Left kidney (tissue), 1 donor: ENCODE measurements at regions not wholly inside any gene's neighbourhood (a gene's known extent, or its start where the extent isn't known, plus 50 kb on each side); places are given as distances from the start of the nearest gene placed in this dataset.
"Not testable (repeated sequence)": the region's sequence is repeated elsewhere in the genome, so short reads cannot be mapped to it uniquely, and the experiment has no call there.

Source experiments
- DNase-seq: peaks from one replicate; pipeline ENCODE4 v3.0.0-alpha.2; 2013

DNA sequence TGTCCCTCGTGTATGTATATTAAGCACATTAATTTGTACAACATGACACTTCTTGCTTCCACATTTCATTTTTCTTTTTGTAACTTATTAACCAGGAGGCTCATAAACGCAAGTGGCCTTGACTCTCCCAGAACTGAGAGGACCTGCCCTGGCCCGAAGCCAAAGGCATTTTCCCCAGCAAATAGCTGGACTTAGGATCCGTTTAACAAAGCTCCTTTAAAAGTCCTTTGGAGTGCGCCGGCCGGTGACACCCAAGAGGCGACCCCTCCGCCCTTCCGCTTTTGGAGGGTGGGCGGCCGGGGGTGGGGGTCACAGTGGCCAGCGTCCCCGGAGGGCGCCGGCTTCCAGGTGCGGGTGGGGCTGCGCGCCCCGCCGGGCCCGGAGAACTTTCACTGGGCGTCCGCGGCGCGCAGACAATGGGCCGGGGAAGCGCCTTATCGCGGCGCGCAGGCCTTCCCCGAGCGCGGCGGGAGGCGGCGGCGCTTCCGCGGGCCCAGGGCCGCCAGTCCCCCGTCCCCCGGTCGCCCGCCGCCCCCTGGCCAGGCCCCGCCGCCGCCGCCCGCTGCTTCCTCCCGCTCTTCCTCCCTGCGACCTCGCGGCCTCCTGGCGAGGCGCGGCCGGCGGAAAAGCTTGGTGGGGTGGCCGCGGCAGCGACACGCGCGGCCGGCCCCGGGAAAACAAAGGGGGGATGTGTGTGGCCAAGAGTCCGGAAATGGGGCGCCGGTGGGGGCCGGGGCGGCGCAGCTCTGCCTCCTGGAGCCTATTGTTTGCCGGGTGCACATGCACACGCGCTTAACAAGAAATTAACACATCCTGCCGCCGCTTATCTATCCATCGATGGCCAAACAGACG, 613.4 kb downstream of the MCTP2 start:
- DNase-seq = peak; percentile 85

DNA sequence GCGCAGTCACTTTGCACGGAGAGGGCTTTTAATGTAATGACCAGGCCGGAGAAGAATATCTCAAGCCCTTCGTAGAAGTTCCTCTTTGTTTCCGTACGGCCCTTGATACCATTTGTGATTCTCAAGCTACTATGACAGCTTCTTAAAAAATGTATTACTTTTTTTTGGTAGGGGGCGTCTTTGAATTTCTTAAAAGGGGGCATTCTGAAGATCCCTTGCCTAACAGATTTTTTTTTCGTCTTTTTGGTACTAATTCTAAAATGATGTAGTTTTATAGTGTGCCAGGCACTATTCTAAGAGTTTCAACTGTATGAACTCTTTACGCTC, 614.0 kb downstream of the MCTP2 start:
- no peak for DNase-seq

DNA sequence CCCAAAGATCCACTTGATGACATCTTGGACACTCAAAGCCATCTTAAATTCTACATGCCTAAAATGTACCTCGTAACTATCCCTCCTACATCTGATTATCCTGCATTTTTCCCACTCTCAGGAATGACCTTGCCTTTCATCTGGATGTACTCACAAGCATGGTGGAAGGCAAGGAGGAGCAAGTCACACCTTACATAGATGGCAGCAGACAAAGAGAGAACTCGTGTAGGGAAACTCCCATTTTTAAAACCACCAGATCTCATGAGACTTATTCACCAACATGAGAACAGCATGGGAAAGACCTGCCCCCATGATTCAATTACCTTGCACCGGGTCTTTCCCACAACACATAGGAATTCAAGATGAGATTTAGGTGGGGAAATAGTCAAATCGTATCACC, 616.0 kb downstream of the MCTP2 start:
- DNase-seq = no peak

DNA sequence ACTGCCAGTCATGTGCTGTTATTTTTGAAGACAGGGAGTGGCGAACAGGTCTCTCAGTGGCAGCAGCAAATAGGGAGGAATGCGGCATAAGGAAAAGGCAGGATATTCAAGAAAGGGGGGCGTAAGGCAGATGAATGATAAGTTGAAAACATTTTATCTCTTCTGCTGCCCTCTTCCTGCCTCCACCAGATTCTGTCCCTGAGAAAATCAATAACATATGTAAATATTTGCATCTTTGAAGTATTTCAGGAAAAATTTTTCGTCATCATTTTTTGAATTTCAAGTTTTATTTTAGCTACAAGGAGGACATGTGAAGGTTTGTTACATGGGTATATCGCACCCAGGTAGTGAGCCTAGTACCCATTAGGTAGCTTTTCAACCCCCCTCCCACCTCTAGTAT, 616.7 kb downstream of the MCTP2 start:
- no peak for DNase-seq

DNA sequence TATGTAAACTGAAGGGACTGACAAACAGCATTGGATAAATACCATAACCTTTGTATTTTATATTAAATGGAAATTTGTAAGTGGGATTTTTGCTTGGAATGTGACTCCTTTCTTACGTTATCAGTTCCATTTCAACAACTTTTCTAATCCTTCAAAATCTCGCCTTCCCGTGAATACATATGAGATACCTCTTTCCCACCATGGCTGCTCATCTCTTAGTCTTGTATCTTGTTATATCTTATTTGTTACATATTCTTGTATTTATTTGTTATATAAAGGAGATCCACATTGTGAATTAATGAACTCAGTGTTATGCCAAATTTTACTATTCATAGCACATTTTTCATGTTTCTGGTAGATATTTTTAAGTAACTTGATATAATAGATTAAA, 623.7 kb downstream of the MCTP2 start:
- no peak for DNase-seq

DNA sequence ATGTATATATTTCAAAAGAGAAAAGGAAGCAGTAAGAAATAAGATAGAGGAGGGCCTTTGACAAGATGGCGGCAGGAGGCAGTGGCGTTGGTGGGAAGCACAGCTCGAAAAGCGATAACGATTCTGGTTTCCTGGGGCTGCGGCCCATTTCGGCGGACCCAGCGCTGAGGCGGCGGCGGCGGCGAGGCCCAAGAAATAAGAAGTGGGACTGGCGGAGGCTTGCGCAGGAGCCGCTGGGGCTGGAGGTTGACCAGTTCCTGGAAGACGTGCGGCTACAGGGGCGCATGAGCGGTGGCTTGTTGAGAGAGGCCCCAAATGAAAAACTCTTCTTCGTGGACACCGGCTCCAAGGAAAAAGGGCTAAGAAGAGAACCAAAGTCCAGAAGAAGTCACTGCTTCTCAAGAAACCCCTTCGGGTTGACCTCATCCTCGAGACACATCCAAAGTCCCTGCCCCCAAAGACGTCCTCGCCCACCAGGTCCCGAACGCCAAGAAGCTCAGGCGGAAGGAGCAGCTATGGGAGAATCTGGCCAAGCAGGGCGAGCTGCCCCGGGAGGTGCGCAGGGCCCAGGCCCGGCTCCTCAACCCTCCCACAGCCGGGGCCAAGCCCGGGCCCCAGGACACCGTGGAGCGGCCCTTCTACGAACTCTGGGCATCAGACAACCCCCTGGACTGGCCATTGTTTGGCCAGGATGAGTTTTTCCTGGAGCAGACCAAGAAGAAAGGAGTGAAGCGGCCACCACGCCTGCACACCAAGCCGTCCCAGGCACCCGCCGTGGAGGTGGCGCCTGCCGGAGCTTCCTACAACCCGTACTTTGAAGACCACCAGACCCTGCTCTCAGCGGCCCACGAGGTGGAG, 624.3 kb downstream of the MCTP2 start:
- no peak for DNase-seq

DNA sequence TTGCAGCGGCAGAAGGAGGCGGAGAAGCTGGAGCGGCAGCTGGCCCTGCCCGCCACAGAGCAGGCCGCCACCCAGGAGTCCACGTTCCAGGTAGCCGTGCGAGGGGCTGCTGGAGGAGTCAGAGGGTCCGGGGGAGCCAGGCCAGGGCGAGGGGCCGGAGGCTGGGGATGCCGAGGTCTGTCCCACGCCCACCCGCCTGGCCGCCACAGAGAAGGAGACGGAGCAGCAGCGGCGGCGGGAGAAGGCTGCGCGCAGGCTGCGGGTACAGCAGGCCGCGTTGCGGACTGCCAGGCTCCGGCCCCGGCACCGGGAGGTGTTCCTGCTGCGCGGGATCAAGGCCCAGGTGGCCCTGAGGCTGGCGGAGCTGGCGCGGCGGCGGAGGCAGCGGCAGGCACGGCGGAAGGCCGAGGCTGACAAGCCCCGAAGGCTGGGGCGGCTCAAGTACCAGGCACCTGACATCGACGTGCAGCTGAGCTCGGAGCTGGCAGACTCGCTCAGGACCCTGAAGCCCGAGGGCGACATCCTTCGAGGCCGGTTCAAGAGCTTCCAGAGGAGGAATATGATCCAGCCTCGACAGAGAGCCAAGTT, 625.0 kb downstream of the MCTP2 start:
- no peak for DNase-seq

DNA sequence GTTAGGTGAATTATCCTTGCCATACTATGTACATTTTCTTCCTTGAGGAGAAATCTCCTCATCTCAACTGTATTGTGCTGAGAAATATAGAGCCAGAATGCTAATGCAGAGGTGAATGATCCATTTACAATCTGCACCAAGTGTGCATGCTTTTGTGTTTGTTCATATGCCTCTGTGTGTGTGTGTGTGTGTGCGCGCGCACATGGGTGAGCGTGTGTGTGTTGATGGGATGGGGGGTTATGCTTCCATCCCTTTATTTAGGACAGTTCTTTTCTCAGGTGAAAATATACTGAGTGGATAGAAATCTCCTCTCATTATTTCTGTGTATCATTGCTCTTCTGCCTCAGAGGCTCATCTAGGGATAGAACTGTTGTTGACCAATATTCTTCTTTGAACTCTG, 626.1 kb downstream of the MCTP2 start:
- no peak for DNase-seq

DNA sequence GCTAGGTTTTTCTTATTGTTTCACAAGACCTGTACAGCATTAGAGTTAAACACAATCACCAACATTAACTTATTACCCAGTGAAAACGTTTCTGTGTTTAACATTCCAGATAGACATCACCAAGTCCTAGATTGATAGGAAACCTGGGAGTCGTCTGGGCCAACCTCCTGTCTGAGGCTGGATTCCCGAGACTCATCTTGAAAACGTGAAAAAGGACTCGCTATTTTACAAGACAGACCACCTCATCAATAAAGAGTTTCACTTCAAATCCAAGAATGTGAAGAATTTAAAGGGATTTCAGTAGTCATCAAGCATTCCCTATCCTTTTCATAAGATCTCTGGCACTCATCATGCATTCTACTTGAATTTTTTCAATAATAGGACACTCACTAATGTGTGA, 626.6 kb downstream of the MCTP2 start:
- DNase-seq = no peak

DNA sequence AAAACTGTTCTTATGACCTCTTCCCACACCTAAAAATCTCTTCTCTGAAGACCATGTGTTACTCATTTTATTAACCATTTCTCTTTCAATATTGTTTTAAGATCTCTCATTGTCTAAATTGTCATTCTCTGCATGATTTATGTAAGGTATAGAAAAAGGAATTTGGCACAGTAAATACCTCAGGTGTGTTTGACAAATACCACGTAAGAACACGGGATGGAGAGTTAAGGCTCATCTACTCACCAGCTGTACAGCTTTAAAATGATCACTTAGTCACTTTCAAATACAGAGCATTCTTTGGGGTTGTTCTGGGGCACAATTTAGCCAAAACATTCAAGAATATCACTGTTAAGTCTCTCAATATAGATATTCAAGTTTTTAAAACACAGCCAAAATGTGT, 627.1 kb downstream of the MCTP2 start:
- no peak for DNase-seq

DNA sequence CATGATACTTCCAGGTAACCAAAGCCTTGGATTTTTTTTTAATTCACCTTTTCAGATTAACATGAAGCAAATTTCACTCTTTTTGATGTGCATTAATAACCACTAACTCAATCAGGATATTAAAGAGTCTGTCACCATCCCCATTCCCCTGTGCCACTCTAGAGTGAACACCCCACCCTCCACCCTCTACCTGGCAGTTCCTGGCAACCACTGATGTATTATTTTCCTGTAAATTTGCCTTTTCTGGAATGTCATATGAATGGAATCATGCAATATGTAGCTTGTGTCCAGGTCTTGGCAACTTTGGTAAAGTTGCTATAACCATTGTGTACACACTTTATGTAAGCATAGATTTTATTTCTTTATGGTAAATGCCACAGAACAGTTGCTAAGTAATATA, 627.6 kb downstream of the MCTP2 start:
- no peak for DNase-seq

DNA sequence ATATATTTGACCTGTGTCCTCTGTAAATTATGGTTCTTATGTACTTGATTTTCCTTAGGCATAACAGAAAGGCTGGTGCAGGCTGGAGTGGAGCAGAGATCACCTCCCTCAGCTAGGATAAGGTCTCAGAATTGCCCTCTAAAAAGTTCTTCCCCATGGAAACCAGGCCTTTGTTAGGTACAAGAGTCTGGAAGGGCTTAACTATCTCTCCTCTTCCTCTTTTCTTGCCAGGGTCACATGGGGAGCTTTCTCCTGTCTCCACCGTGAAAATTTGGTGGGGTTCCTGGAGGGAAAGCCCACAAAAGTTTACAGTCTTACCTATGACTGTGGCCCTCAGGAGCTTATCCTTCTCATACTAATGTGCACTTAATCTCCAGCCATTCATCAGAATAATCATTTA, 633.2 kb downstream of the MCTP2 start:
- DNase-seq = no peak

DNA sequence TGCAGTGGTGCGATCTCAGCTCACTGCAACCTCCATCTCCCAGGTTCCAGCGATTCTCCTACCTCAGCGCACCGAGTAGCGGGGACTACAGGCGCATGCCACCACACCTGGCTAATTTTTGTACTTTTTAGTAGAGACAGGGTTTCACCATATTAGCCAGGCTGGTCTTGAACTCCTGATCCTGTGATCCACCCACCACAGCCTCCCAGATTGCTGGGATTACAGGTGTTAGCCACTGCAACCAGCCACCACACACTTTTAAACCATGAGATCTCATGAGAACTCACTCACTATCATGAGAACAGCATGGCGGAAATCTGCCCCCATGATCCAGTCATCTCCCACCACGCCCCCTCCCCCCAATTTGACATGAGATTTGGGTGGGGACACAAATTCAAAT, 636.9 kb downstream of the MCTP2 start:
- not testable (repeated sequence) for DNase-seq

DNA sequence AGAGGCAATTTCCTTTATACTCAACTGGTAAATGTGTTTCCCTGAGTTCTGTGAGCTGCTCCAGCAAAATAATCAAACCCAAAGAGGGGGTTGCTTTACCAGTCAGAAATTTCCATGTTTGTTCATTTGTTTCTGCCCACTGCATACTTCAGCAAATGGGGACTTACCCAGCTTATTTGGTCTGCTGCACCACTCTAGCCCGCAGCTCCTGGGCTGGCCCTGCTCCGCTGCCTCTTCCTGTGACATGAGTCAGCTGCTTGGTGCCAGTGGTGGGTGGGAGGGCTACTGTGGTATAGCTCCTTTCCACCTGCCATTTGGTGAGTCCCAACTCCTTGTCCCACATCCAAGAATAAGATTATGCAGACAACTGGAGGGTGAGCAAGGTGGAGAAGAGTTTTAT, 644.2 kb downstream of the MCTP2 start:
- DNase-seq = no peak

DNA sequence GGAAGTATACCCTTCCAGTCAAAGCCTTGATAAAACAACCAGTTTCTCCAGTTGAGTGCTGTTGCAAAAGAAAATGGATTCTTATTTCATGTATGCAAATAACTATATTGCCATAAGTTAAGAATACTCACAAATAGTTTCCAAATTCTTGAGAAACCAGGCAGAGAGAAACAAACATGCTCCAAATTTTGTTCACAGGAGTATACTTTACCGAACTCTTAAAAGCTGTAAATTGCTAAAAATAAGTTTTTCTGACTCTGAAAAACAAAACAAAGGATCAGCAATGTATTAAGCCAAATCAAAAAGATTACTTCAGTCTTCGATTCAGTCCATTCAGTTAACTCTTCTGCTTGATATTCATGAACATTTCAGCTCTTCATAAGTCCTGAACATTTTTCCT, 646.5 kb downstream of the MCTP2 start:
- no peak for DNase-seq

DNA sequence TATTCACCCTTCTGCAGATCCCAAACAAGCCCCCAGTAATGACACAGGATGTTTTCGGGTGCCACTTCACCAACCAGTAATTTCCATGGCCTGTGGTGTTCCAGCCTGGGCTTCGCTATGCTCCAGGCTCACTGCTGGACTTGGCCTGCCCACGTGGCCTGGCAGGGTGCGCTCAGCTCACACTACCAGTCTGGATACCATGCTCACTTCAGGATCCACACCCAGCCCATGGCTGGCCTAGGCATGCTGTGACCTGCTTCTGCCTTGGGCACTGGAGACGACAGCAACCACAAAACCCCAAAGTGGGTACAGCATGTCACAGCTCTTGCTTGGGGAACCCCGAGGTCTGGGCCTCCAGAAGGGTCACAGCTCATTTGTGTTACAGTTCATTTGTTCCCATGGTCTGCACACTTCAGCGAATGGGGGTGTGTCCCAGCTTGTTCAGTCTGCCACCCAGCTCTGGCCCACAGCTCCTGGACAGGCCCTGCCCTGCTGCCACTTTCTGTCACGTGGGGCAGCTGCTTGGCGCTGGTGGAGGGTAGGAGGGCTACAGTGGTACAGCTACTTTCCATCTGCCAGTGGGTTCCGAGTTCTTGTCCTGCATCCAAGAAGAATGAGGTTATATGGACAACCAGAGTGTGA, 650.8 kb downstream of the MCTP2 start:
- no peak for DNase-seq

DNA sequence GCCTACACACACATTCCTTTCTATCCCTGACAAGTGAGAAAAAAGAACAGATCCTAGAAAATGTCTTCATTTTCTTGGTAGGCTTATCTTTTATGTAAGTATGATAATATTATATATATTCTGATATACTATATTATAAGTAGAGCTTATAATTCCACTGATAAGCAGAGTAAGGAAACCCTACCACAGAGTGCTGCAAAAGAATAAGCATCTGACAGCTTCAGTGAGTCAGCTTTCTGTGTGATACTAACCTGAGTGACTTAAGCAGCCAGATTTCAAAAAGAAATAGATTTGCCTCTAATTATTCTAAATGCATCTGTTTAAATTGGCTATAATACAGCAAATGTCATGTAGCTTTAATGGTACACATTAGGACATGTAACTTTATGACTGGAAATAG, 656.0 kb downstream of the MCTP2 start:
- DNase-seq = no peak

DNA sequence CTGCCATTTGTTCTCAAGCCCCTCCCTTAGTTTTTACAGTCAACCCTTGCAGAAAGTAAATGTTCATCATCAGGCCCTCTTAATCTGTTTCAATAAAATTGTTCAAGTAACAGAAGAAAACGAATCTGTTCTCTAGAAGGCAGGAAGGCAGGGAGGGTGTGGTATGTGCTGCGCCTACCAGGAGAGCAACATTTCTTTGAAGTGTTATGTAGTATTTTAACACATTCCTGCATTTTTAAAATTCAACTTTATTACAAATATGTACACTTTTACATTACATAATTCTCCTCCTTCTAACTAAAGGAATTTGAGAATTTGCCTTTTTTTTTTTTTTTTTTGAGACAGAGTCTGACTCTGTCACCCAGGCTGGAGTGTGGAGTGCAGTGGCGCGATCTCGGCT, 657.8 kb downstream of the MCTP2 start:
- no peak for DNase-seq

DNA sequence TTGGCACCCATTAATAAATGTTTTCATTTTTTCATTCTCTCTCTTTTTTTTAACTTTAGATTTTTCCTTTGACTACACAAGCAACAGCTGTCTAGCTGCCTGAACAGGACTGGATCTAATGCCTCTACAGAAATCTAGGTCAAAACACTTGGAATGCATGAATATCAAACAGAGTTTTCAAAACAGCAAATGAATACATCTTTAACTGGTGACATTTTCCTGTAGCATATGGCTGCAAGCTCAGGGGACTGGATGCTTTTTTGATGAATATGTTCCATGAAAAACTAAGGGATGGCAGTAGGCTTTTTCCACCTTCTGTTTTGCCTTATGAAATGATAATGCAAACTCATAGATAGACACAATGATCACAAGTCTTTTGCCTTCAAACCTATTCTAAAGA, 661.7 kb downstream of the MCTP2 start:
- no peak for DNase-seq

DNA sequence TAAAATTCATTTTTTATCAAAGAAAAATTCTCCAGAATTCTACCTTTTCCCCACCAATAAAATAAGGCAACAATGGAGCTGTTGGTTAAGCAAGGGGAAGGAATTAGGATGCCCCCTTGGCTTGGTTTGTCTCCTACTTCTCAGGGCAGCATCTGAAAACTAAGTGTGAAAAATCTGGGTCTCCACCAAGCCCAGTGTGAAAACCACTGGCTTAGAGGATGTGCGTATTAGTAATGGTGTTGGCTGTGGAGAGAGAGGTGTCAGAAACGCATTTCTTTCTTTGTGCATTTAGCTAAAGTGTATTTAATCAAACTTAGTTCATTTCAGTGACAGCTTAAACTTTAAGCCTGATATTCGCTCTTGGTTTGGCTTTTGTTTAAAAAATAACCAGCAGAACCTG, 662.7 kb downstream of the MCTP2 start:
- no peak for DNase-seq

DNA sequence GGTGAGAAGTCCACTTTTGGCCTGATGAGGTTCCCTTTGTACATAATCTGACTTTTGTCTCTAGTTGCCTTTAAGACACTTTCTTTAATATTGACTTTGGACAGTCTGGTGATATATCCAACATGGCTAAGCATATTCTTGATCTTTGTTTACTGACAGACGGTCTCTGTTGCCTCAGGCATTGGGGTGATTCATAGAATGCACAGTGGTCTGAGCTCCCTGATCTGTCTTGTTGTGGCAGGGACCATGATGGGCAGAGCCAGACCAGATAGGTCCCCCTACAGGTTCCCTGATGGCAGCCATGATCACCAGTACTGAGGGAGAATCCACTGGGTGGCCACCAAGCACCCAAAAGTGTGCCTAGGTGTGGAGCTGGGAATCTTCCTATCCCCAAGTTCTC, 678.1 kb downstream of the MCTP2 start:
- no peak for DNase-seq

DNA sequence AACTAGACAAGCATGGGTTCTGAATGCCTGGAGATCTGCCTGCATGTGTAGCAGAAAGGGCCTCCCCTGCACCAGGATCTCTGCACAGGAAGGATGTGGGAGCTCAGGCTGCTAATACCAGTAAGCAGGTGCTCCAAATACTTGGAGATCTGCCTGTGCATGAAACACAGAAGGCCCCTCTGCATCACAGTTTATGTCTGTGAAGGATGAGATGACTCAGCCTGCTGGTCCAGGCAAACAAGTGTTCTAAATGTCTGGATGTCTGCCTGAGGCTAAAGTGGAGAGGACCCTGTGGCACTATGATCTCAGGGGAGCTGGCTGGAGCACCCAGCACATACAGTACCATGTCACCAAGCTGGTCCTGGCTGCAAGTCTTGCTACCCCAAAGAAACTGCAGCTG, 678.8 kb downstream of the MCTP2 start:
- DNase-seq = no peak

DNA sequence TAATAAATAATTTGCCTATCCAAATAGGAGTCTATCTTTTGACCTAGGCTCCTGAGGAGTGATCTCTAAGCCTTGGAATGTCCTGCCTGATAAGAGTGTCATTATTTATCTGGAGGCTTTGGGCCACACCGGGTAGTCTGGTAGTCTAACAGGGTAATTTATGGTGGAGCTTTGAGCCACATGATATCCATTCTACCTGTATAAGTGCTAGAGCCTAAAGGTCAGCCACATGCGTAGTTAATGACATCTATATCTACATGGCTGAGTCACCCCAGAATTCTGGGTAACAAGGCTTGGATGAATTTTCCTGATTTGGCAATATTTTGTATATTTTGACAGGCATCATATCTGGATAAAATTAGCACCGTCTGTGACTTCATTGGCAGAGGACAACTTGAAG, 681.4 kb downstream of the MCTP2 start:
- no peak for DNase-seq
